OCI-LY1 (cell line): ENCODE measurements at regions not wholly inside any gene's neighbourhood (a gene's known extent, or its start where the extent isn't known, plus 50 kb on each side); places are given as distances from the start of the nearest gene placed in this dataset.

ENCODE experiments used
- EZH2 ChIP-seq: fragments of 200-600 bp; sonication (generic), shearing (Covaris generic); IDR thresholded peaks from 2 replicates; pipeline ENCODE4 v1.8.0; 2017; ENCODE audit warnings: borderline replicate concordance, mixed run types, mild to moderate bottlenecking, antibody characterized with exemption, low read length, moderate library complexity, mixed read lengths
- TF ChIP-seq, protein P1 (sequence below): fragments of 200-600 bp; sonication (generic), shearing (Covaris generic); IDR thresholded peaks from 2 replicates; pipeline ENCODE4 v1.5.1; 2017; ENCODE audit warnings: mild to moderate bottlenecking, antibody characterized with exemption, low read length, moderate library complexity, mixed read lengths

GRCh38 chr13:91032104-91032503 is 315.4 kb upstream of the MIR17HG start:
- TF ChIP-seq, protein P1, sequence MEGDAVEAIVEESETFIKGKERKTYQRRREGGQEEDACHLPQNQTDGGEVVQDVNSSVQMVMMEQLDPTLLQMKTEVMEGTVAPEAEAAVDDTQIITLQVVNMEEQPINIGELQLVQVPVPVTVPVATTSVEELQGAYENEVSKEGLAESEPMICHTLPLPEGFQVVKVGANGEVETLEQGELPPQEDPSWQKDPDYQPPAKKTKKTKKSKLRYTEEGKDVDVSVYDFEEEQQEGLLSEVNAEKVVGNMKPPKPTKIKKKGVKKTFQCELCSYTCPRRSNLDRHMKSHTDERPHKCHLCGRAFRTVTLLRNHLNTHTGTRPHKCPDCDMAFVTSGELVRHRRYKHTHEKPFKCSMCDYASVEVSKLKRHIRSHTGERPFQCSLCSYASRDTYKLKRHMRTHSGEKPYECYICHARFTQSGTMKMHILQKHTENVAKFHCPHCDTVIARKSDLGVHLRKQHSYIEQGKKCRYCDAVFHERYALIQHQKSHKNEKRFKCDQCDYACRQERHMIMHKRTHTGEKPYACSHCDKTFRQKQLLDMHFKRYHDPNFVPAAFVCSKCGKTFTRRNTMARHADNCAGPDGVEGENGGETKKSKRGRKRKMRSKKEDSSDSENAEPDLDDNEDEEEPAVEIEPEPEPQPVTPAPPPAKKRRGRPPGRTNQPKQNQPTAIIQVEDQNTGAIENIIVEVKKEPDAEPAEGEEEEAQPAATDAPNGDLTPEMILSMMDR: no peak
- TF ChIP-seq EZH2: no peak
